SU-DHL-6 (cell line): ENCODE measurements at regions not wholly inside any gene's neighbourhood (a gene's known extent, or its start where the extent isn't known, plus 50 kb on each side); places are given as distances from the start of the nearest gene placed in this dataset.

Experiments
- H2AFZ ChIP-seq: fragments of 200-600 bp; sonication (generic); 2 replicates; pipeline ENCODE4 v1.6.1; 2014; ENCODE audit warnings: low read depth, mild to moderate bottlenecking, moderate library complexity, mixed read lengths, antibody characterized with exemption, low read length; ENCODE audit not compliant: severe bottlenecking
- H3F3A ChIP-seq: fragments of 200-600 bp; shearing (Covaris generic); 2 replicates; pipeline ENCODE4 v1.6.0; 2016; ENCODE audit warnings: antibody characterized with exemption, mild to moderate bottlenecking; ENCODE audit not compliant: insufficient read depth
- H3K27ac ChIP-seq: fragments of 200-600 bp; sonication (generic); 2 replicates; pipeline ENCODE4 v1.5.1; 2016; ENCODE audit warnings: low read depth, mild to moderate bottlenecking, low read length, moderate library complexity, mixed read lengths
- H3K27me3 ChIP-seq: fragments of 200-600 bp; sonication (generic), shearing (Covaris generic); 2 replicates; pipeline ENCODE4 v1.6.0; 2014; ENCODE audit warnings: mild to moderate bottlenecking, low read length
- H3K36me3 ChIP-seq: fragments of 200-600 bp; sonication (generic); 2 replicates; pipeline ENCODE4 v1.6.1; 2014; ENCODE audit warnings: mild to moderate bottlenecking, low read length, mixed read lengths
- H3K4me2 ChIP-seq: fragments of 300-600, 200-600 bp; shearing (Covaris generic), sonication (generic); 2 replicates; pipeline ENCODE4 v1.6.0; 2014; ENCODE audit warnings: low read length, low read depth, mild to moderate bottlenecking; ENCODE audit not compliant: poor library complexity, severe bottlenecking
- H3K4me3 ChIP-seq: fragments of 200-600 bp; sonication (generic); 2 replicates; pipeline ENCODE4 v1.5.1; 2014; ENCODE audit warnings: antibody characterized with exemption, low read length, mild to moderate bottlenecking, mixed read lengths; ENCODE audit not compliant: insufficient read depth, poor library complexity, severe bottlenecking
- H3K79me2 ChIP-seq: fragments of 200-600 bp; sonication (generic); 2 replicates; pipeline ENCODE4 v1.6.1; 2014; ENCODE audit warnings: mild to moderate bottlenecking, low read length, moderate library complexity; ENCODE audit not compliant: insufficient read depth
- H3K9ac ChIP-seq: fragments of 200-600 bp; sonication (generic); 2 replicates; pipeline ENCODE4 v1.7.0; 2014; ENCODE audit warnings: mild to moderate bottlenecking, low read length
- H3K9me2 ChIP-seq: fragments of 200-600 bp; sonication (generic); replicated peaks from 2 replicates; pipeline ENCODE4 v1.6.1; 2014; ENCODE audit warnings: low read length; ENCODE audit not compliant: insufficient read depth
- H3K9me3 ChIP-seq: fragments of 200-600 bp; sonication (generic); 2 replicates; pipeline ENCODE4 v1.6.1; 2014; ENCODE audit warnings: low read length, mixed read lengths; ENCODE audit not compliant: insufficient read depth
- H4K20me1 ChIP-seq: fragments of 200-600 bp; sonication (generic); 2 replicates; pipeline ENCODE4 v1.6.1; 2014; ENCODE audit warnings: low read depth, mild to moderate bottlenecking, antibody characterized with exemption, low read length, moderate library complexity, mixed read lengths
- EZH2phosphoT487 ChIP-seq: fragments of 200-600 bp; sonication (generic), shearing (Covaris generic); conservative IDR thresholded peaks from 2 replicates; pipeline ENCODE4 v1.6.1; 2018; ENCODE audit warnings: mild to moderate bottlenecking, antibody characterized with exemption, low read length, moderate library complexity, mixed read lengths
- TF ChIP-seq, protein P1 (sequence below): fragments of 200-600 bp; sonication (generic); IDR thresholded peaks from one replicate; pipeline ENCODE4 v1.5.1; 2017; ENCODE audit warnings: antibody characterized with exemption, mild to moderate bottlenecking, low read length, moderate library complexity; ENCODE audit not compliant: insufficient read depth, poor library complexity, severe bottlenecking

DNA sequence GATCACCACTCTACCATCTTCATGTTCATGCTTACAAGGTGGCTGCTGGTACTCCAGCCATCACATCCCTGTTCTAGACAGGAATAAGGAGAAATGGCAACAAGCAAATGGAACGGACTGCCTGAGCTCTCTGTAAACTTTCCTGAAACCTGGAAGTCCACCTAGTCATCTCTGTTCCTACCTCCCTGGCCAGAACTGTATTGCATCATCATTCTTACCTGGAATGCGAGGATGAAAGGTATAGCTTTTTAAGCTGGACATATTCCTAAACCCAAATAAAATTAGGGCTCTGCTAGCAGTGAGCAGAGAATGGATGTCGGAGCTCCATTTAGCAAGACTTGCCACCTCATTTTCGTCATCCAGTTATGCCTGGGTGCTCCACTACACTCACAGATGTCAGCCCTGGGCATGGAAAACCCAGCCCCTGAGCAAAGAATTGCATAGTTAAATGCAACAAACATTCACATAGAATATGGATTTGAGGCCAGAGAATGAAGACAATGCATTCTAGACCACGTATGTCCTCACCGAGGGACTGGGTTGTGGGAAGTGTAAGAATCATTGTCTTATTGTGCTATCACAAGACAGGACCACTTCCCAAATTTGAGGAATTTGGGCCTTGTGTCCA is 214.3 kb upstream of the CDYL start:
- Histone ChIP-seq H3K79me2 (no peaks in the 10 kb centered on the region), H3K36me3 (no peaks in the 10 kb centered on the region), H2AFZ (no peak overlapping the region), H4K20me1 (no peaks in the 10 kb centered on the region), H3K4me2 (no peak overlapping the region), H3K27ac (no peak overlapping the region), H3K9me3 (no peaks in the 10 kb centered on the region), H3K9ac (no peak overlapping the region), H3K9me2 (no peaks in the 10 kb centered on the region), H3K27me3 (peaks cover 3% of the 10 kb centered on the region; the same call in 1 of the 2 replicates), H3F3A (no peaks in the 10 kb centered on the region), H3K4me3 (no peak overlapping the region)
- no peak for TF ChIP-seq EZH2phosphoT487
- TF ChIP-seq, protein P1, sequence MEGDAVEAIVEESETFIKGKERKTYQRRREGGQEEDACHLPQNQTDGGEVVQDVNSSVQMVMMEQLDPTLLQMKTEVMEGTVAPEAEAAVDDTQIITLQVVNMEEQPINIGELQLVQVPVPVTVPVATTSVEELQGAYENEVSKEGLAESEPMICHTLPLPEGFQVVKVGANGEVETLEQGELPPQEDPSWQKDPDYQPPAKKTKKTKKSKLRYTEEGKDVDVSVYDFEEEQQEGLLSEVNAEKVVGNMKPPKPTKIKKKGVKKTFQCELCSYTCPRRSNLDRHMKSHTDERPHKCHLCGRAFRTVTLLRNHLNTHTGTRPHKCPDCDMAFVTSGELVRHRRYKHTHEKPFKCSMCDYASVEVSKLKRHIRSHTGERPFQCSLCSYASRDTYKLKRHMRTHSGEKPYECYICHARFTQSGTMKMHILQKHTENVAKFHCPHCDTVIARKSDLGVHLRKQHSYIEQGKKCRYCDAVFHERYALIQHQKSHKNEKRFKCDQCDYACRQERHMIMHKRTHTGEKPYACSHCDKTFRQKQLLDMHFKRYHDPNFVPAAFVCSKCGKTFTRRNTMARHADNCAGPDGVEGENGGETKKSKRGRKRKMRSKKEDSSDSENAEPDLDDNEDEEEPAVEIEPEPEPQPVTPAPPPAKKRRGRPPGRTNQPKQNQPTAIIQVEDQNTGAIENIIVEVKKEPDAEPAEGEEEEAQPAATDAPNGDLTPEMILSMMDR, result no peak

DNA sequence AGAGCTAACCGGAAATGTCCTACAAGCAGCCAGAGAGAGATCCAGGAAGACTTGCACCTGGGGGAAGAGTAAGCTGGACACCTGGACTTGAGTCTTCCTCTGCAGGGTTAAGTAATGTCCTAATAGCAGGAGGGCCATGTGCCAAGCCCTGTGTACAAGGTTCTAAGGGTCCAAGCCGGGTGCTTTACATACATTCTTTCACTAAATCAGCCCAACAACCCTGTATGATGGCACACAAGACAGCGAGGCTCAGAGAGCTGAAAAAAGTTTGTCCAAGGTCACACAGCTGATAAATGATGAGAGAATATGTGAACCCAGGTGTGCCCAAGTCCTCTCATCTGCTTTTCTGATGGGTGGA is 215.1 kb upstream of the CDYL start:
- no peaks in the 10 kb centered on the region; the same call in 1 of the 2 replicates for H3K27me3 ChIP-seq
- H3K9me2 ChIP-seq, result no peaks in the 10 kb centered on the region
- no peaks in the 10 kb centered on the region for H3K36me3 ChIP-seq
- H3K9ac ChIP-seq, result no peak overlapping the region
- no peaks in the 10 kb centered on the region for H3F3A ChIP-seq
- H3K79me2 ChIP-seq, result no peaks in the 10 kb centered on the region
- no peak overlapping the region for H3K4me3 ChIP-seq
- H2AFZ ChIP-seq, result no peak overlapping the region
- no peak overlapping the region for H3K4me2 ChIP-seq
- no peaks in the 10 kb centered on the region for H3K9me3 ChIP-seq
- TF ChIP-seq, protein P1, result no peak
- TF ChIP-seq EZH2phosphoT487, result no peak
- H4K20me1 ChIP-seq, result no peaks in the 10 kb centered on the region
- no peak overlapping the region for H3K27ac ChIP-seq

DNA sequence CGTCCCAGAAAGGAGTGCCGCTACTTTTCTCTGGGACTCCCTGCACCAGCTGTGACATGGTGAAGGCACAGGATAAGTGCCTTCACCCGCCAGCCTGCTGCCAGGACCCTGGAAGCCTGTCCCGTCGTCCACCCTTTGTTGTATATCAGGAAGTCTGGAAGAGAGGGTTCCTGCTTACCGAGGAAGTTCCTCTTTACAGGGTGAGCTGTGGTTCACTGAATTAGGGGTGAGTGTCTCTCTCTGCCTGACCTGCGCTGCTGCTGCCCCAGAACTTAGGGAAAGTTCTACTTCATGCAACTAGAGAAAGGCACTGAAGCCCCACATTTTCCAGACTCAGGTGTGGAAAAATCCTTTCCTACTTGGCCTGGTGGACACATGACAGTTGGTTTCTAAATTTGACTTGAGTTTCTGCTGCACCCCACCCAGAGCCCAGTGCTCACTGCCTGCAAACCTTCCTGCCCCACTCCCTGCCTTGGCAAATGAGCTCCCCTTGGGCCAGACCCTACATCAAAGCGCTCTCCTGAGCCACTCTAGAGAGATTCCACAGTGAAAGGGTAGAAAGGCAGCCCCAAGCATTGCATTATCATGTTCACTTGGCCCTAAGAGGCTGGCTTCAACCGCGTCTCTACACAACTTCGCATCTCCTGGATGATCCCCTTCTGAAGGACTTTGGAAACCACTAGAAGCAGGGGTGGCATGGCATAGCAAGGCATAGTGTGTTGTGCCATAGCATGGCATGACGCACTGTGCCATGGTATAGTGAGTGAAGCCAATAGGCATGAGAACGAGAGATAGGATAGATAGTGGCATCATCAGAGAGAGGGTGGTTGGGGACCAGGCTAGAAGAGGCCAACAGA is 215.8 kb upstream of the CDYL start:
- no peaks in the 10 kb centered on the region for H3K9me3 ChIP-seq
- H3K9ac ChIP-seq, result no peak overlapping the region
- H3K9me2 ChIP-seq, result no peaks in the 10 kb centered on the region
- H3K27me3 ChIP-seq, result no peaks in the 10 kb centered on the region; the same call in 1 of the 2 replicates
- no peaks in the 10 kb centered on the region for H3K79me2 ChIP-seq
- no peak overlapping the region for H3K4me3 ChIP-seq
- no peaks in the 10 kb centered on the region for H3F3A ChIP-seq
- H4K20me1 ChIP-seq, result no peaks in the 10 kb centered on the region
- H3K4me2 ChIP-seq, result no peak overlapping the region
- H3K27ac ChIP-seq, result no peak overlapping the region
- TF ChIP-seq, protein P1, result no peak
- TF ChIP-seq EZH2phosphoT487, result no peak
- H2AFZ ChIP-seq, result no peak overlapping the region
- no peaks in the 10 kb centered on the region for H3K36me3 ChIP-seq
